NCI-H524 (cell line): ENCODE measurements at regions not wholly inside any gene's neighbourhood (a gene's known extent, or its start where the extent isn't known, plus 50 kb on each side); places are given as distances from the start of the nearest gene placed in this dataset.
A peak's percentile ranks its signal among the peaks of the same experiment; 100 is the strongest.

Source experiments
- DNase-seq, 2 experiments: peaks; one replicate each; lab custom pipeline; 2025; lab: John Stamatoyannopoulos, UW

GRCh38 chr3:1693145-1693544, 405.5 kb upstream of the CNTN4 start:
- peak in 1 of 2 experiments; percentile 28 for DNase-seq

GRCh38 chr3:1696669-1697275, 401.9 kb upstream of the CNTN4 start:
- no peak for DNase-seq

- no peak for DNase-seq
Observed at GRCh38 chr3:1699361-1699920, 399.2 kb upstream of the CNTN4 start.

- DNase-seq: peak in 1 of 2 experiments; percentile 18
Observed at GRCh38 chr3:1700650-1701049, 398.0 kb upstream of the CNTN4 start.

- no peak for DNase-seq
Observed at GRCh38 chr3:1703169-1703568, 395.5 kb upstream of the CNTN4 start.

GRCh38 chr3:1710663-1711062, 388.0 kb upstream of the CNTN4 start:
- DNase-seq: no peak

GRCh38 chr3:1717524-1717923, 381.1 kb upstream of the CNTN4 start:
- peak in 1 of 2 experiments; percentile 27 for DNase-seq

- DNase-seq: no peak
Observed at GRCh38 chr3:1723726-1724125, 374.9 kb upstream of the CNTN4 start.

GRCh38 chr3:1726741-1727140, 371.9 kb upstream of the CNTN4 start:
- no peak for DNase-seq

GRCh38 chr3:1727242-1727641, 371.4 kb upstream of the CNTN4 start:
- DNase-seq: no peak

GRCh38 chr3:1728510-1728909, 370.2 kb upstream of the CNTN4 start:
- no peak for DNase-seq

GRCh38 chr3:1734494-1735122, 364.1 kb upstream of the CNTN4 start:
- no peak for DNase-seq

GRCh38 chr3:1752205-1752604, 346.5 kb upstream of the CNTN4 start:
- no peak for DNase-seq

- peak; percentile 16 to 72 for DNase-seq
Observed at GRCh38 chr3:1766384-1766783, 332.3 kb upstream of the CNTN4 start.

- DNase-seq: no peak
Observed at GRCh38 chr3:1773679-1774078, 325.0 kb upstream of the CNTN4 start.

GRCh38 chr3:1774597-1774996, 324.1 kb upstream of the CNTN4 start:
- DNase-seq: no peak

- DNase-seq: no peak
Observed at GRCh38 chr3:1775321-1775720, 323.3 kb upstream of the CNTN4 start.

GRCh38 chr3:1783995-1784394, 314.7 kb upstream of the CNTN4 start:
- no peak for DNase-seq

- DNase-seq: peak; percentile 92 to 94
Observed at GRCh38 chr3:1787094-1787493, 311.6 kb upstream of the CNTN4 start.

GRCh38 chr3:1792466-1792865, 306.2 kb upstream of the CNTN4 start:
- no peak for DNase-seq

- no peak for DNase-seq
Observed at GRCh38 chr3:1798711-1799405, 299.8 kb upstream of the CNTN4 start.

- DNase-seq: no peak
Observed at GRCh38 chr3:1805331-1805730, 293.3 kb upstream of the CNTN4 start.

GRCh38 chr3:1808590-1808989, 290.1 kb upstream of the CNTN4 start:
- no peak for DNase-seq
